ENCODE measurements at regions not wholly inside any gene's neighbourhood (a gene's known extent, or its start where the extent isn't known, plus 50 kb on each side); places are given as distances from the start of the nearest gene placed in this dataset.

DNA sequence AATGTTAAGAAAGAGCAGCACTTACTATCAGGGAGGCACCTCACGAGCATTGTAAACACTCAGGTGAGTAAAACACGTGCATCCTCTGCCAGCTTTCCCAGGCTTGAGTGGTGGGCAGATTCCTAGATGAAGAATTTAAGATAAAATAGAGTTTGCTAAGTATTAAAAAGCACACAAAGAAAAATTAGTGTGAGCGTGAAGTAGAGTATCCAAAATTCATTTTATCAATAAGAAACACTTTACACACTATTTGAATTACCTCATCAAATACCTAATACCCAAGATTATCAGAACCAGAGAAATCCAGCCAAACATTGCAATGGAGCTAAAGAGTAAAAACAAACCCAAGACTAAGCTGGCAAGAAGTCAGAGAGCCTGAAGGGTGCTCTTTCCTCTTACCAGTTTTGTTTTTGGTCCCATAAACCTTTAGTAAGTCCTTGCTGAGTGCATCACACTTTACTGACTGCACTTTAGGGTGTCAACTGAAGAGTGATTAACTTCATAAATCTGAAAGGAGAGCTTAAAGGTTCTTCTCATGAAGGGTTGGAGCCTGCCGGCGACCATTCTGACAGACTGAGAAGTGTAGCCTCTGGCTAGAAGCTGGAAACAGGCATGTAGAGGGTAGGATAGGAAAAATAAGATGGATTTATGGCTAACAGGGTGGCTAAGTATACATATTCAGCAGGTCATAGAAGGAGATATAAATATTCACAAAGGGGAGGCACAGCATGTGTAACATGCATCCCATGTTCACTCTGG lies 151.1 kb downstream of the SLC7A11 start:
- Histone ChIP-seq H3K9me3 (ENCODE audit: low read length) (no peaks in the 10 kb centered on the region), H3K36me3 (ENCODE audit: insufficient read depth, low read length) (no peaks in the 10 kb centered on the region), H3K27me3 (ENCODE audit: insufficient read depth, low read depth, low read length) (no peaks in the 10 kb centered on the region), H3F3A (ENCODE audit: insufficient read depth, low read length, poor library complexity, severe bottlenecking) (no peaks in the 10 kb centered on the region), H3K4me3 (ENCODE audit: low read length) (no peak overlapping the region), H3K79me2 (replicated peaks; ENCODE audit: insufficient read depth, low read length) (no peaks in the 10 kb centered on the region), H3K9me2 (ENCODE audit: insufficient read depth, low read length) (no peaks in the 10 kb centered on the region), H4K20me1 (ENCODE audit: insufficient read depth) (no peaks in the 10 kb centered on the region), H3K9ac (ENCODE audit: low read length) (no peak overlapping the region), H3K4me2 (ENCODE audit: low read length) (no peak overlapping the region), H3K27ac (ENCODE audit: low read length) (no peak overlapping the region), H2AFZ (ENCODE audit: low read depth, low read length) (no peak overlapping the region)
- TF ChIP-seq, protein P1, sequence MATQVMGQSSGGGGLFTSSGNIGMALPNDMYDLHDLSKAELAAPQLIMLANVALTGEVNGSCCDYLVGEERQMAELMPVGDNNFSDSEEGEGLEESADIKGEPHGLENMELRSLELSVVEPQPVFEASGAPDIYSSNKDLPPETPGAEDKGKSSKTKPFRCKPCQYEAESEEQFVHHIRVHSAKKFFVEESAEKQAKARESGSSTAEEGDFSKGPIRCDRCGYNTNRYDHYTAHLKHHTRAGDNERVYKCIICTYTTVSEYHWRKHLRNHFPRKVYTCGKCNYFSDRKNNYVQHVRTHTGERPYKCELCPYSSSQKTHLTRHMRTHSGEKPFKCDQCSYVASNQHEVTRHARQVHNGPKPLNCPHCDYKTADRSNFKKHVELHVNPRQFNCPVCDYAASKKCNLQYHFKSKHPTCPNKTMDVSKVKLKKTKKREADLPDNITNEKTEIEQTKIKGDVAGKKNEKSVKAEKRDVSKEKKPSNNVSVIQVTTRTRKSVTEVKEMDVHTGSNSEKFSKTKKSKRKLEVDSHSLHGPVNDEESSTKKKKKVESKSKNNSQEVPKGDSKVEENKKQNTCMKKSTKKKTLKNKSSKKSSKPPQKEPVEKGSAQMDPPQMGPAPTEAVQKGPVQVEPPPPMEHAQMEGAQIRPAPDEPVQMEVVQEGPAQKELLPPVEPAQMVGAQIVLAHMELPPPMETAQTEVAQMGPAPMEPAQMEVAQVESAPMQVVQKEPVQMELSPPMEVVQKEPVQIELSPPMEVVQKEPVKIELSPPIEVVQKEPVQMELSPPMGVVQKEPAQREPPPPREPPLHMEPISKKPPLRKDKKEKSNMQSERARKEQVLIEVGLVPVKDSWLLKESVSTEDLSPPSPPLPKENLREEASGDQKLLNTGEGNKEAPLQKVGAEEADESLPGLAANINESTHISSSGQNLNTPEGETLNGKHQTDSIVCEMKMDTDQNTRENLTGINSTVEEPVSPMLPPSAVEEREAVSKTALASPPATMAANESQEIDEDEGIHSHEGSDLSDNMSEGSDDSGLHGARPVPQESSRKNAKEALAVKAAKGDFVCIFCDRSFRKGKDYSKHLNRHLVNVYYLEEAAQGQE (IDR thresholded peaks at IDR 0.05; ENCODE audit: borderline replicate concordance) = no peak
- no peak for TF ChIP-seq RAD21 (conservative IDR thresholded peaks at IDR 0.05)
- no peak for TF ChIP-seq POLR2AphosphoS5 (IDR thresholded peaks at IDR 0.05)
- no peak for TF ChIP-seq MXI1 (conservative IDR thresholded peaks at IDR 0.05; ENCODE audit: poor library complexity, severe bottlenecking)
- TF ChIP-seq, protein P2, sequence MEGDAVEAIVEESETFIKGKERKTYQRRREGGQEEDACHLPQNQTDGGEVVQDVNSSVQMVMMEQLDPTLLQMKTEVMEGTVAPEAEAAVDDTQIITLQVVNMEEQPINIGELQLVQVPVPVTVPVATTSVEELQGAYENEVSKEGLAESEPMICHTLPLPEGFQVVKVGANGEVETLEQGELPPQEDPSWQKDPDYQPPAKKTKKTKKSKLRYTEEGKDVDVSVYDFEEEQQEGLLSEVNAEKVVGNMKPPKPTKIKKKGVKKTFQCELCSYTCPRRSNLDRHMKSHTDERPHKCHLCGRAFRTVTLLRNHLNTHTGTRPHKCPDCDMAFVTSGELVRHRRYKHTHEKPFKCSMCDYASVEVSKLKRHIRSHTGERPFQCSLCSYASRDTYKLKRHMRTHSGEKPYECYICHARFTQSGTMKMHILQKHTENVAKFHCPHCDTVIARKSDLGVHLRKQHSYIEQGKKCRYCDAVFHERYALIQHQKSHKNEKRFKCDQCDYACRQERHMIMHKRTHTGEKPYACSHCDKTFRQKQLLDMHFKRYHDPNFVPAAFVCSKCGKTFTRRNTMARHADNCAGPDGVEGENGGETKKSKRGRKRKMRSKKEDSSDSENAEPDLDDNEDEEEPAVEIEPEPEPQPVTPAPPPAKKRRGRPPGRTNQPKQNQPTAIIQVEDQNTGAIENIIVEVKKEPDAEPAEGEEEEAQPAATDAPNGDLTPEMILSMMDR (IDR thresholded peaks at IDR 0.05; ENCODE audit: poor library complexity, severe bottlenecking) = no peak
- no peak for TF ChIP-seq TAF1 (IDR thresholded peaks at IDR 0.05; ENCODE audit: low read depth)
- TF ChIP-seq SMC3 (conservative IDR thresholded peaks at IDR 0.05; ENCODE audit: poor library complexity) = no peak

DNA sequence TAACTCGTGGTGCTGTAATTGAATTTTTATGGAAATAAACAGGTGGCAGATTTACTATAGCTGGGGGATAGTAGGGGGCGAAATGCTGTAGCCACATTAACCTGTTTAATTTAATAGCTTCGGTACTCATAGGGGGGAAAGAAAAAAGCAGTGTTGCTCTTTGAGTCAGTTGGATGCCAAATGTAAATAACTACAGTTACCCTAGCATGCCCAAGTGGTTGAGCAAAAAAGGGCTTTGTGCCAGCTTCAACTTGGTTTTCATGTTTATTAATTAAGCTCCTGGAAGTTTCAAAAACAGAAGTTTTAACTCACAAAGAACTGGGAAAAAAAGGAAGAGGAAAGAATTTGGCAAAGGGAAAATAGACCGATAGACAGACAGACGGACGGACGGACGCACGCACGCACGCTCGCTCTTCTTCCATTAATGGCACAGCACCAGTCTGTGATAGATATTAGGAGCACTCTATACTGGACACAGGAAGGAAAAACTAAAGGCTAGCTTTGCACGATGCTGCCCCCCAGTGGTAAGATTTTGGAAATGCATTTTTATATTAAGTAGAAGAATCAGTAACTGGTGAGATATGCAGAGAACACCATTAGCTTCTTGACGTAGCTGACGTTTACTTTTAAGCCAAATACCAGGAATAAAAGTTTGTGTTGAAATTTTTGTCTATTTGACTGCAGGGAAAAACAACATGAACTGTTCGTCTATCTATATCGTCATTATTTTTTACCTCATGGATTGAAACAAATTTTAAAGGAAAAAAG lies 151.8 kb downstream of the SLC7A11 start:
- Histone ChIP-seq H3K9ac (ENCODE audit: low read length) (no peak overlapping the region), H3F3A (ENCODE audit: insufficient read depth, low read length, poor library complexity, severe bottlenecking) (no peaks in the 10 kb centered on the region), H3K4me2 (ENCODE audit: low read length) (no peak overlapping the region), H2AFZ (ENCODE audit: low read depth, low read length) (no peak overlapping the region), H3K36me3 (ENCODE audit: insufficient read depth, low read length) (no peaks in the 10 kb centered on the region), H3K9me3 (ENCODE audit: low read length) (no peaks in the 10 kb centered on the region), H3K27me3 (ENCODE audit: insufficient read depth, low read depth, low read length) (no peaks in the 10 kb centered on the region), H3K4me3 (ENCODE audit: low read length) (no peak overlapping the region), H3K79me2 (replicated peaks; ENCODE audit: insufficient read depth, low read length) (no peaks in the 10 kb centered on the region), H4K20me1 (ENCODE audit: insufficient read depth) (no peaks in the 10 kb centered on the region), H3K9me2 (ENCODE audit: insufficient read depth, low read length) (no peaks in the 10 kb centered on the region), H3K27ac (ENCODE audit: low read length) (no peak overlapping the region)
- no peak for TF ChIP-seq MXI1 (conservative IDR thresholded peaks at IDR 0.05; ENCODE audit: poor library complexity, severe bottlenecking)
- peak; percentile 88 for TF ChIP-seq RAD21 (conservative IDR thresholded peaks at IDR 0.05)
- TF ChIP-seq, protein P1 (IDR thresholded peaks at IDR 0.05; ENCODE audit: borderline replicate concordance) = no peak
- TF ChIP-seq EP300 (conservative IDR thresholded peaks at IDR 0.05; ENCODE audit: poor library complexity, severe bottlenecking) = no peak
- no peak for TF ChIP-seq EZH2 (IDR thresholded peaks at IDR 0.05; ENCODE audit: borderline replicate concordance, insufficient read depth, low read length, poor library complexity, severe bottlenecking)
- TF ChIP-seq, protein P2 (IDR thresholded peaks at IDR 0.05; ENCODE audit: poor library complexity, severe bottlenecking) = peak; percentile 83
- TF ChIP-seq POLR2AphosphoS5 (IDR thresholded peaks at IDR 0.05) = no peak
- no peak for TF ChIP-seq TAF1 (IDR thresholded peaks at IDR 0.05; ENCODE audit: low read depth)
- peak; percentile 85 for TF ChIP-seq SMC3 (conservative IDR thresholded peaks at IDR 0.05; ENCODE audit: poor library complexity)
